ENCODE measurements at regions not wholly inside any gene's neighbourhood (a gene's known extent, or its start where the extent isn't known, plus 50 kb on each side); places are given as distances from the start of the nearest gene placed in this dataset.

DNA sequence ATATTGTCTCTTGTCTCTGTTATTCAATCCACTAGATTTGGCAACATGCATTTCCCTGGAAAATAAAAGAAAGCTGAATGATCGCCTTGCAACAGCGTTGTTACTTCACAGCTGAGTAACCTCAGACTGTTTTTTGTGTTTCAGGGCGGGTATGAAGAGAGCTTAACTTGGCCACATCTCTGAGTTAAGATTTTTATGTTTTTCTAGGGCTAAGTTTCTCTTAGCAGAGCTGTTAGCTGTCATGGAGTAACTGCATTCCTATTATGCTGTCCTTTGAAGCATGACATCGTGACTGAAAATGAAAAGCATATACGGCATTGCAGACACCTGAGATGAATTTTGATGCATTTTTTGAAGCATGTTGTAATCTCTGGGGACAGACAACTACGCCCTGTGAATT lies 1798.9 kb downstream of the PCDH7 start:
- TF ChIP-seq, protein P1, sequence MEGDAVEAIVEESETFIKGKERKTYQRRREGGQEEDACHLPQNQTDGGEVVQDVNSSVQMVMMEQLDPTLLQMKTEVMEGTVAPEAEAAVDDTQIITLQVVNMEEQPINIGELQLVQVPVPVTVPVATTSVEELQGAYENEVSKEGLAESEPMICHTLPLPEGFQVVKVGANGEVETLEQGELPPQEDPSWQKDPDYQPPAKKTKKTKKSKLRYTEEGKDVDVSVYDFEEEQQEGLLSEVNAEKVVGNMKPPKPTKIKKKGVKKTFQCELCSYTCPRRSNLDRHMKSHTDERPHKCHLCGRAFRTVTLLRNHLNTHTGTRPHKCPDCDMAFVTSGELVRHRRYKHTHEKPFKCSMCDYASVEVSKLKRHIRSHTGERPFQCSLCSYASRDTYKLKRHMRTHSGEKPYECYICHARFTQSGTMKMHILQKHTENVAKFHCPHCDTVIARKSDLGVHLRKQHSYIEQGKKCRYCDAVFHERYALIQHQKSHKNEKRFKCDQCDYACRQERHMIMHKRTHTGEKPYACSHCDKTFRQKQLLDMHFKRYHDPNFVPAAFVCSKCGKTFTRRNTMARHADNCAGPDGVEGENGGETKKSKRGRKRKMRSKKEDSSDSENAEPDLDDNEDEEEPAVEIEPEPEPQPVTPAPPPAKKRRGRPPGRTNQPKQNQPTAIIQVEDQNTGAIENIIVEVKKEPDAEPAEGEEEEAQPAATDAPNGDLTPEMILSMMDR (conservative IDR thresholded peaks at IDR 0.05; ENCODE audit: low read length) = no peak
- no peak for TF ChIP-seq EZH2phosphoT487 (IDR thresholded peaks at IDR 0.05; ENCODE audit: borderline replicate concordance)

All from Loucy (cell line).